OCI-LY7 (cell line): ENCODE measurements at regions not wholly inside any gene's neighbourhood (a gene's known extent, or its start where the extent isn't known, plus 50 kb on each side); places are given as distances from the start of the nearest gene placed in this dataset.

Experiments
- EZH2phosphoT487 ChIP-seq: fragments of 200-600 bp; sonication (generic); IDR thresholded peaks from 2 replicates; pipeline ENCODE4 v1.6.1; 2018; ENCODE audit warnings: low read depth, borderline replicate concordance, mild to moderate bottlenecking, mixed run types, antibody characterized with exemption, low read length, moderate library complexity, mixed read lengths
- TF ChIP-seq, protein P1 (sequence below): fragments of 200-600 bp; sonication (generic); conservative IDR thresholded peaks from 2 replicates; pipeline ENCODE4 v1.5.1; 2014; ENCODE audit warnings: mild to moderate bottlenecking, antibody characterized with exemption, low read length, moderate library complexity, mixed read lengths

GRCh38 chr6:121759370-121759769 lies 323.9 kb downstream of the GJA1 start:
- no peak for TF ChIP-seq EZH2phosphoT487
- TF ChIP-seq, protein P1, sequence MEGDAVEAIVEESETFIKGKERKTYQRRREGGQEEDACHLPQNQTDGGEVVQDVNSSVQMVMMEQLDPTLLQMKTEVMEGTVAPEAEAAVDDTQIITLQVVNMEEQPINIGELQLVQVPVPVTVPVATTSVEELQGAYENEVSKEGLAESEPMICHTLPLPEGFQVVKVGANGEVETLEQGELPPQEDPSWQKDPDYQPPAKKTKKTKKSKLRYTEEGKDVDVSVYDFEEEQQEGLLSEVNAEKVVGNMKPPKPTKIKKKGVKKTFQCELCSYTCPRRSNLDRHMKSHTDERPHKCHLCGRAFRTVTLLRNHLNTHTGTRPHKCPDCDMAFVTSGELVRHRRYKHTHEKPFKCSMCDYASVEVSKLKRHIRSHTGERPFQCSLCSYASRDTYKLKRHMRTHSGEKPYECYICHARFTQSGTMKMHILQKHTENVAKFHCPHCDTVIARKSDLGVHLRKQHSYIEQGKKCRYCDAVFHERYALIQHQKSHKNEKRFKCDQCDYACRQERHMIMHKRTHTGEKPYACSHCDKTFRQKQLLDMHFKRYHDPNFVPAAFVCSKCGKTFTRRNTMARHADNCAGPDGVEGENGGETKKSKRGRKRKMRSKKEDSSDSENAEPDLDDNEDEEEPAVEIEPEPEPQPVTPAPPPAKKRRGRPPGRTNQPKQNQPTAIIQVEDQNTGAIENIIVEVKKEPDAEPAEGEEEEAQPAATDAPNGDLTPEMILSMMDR, result no peak
